Gastrocnemius medialis (tissue), 4 donors: ENCODE measurements at regions not wholly inside any gene's neighbourhood (a gene's known extent, or its start where the extent isn't known, plus 50 kb on each side); places are given as distances from the start of the nearest gene placed in this dataset.

Source experiments
- CTCF ChIP-seq, 5 experiments: fragments of 450-650 bp in 3 of 5; fragments of 200-600 bp in 2 of 5; sonication (generic) in 2 of 5; IDR thresholded peaks in 4 of 5; conservative IDR thresholded peaks in 1 of 5; 1 replicate in 4 of 5; 2 replicates in 1 of 5; pipeline ENCODE4 v1.5.1; 2016 to 2019; ENCODE audit warnings: antibody characterized with exemption in 5 of 5, mild to moderate bottlenecking in 3 of 5, moderate library complexity in 3 of 5
- POLR2A ChIP-seq, 2 donors: fragments of 450-650 bp; IDR thresholded peaks; one replicate each; pipeline ENCODE4 v1.6.1; 2017; ENCODE audit warnings: antibody characterized with exemption in 2 of 2, mild to moderate bottlenecking in 2 of 2, moderate library complexity in 2 of 2

GRCh38 chr16:54739381-54739780, 191.3 kb upstream of the IRX5 start:
- TF ChIP-seq CTCF (IDR thresholded peaks at IDR 0.05 in 4 of 5, conservative IDR thresholded peaks at IDR 0.05 in 1 of 5) (no peak), POLR2A (IDR thresholded peaks at IDR 0.05) (no peak)
